HG03196 (cell line): ENCODE measurements at regions not wholly inside any gene's neighbourhood (a gene's known extent, or its start where the extent isn't known, plus 50 kb on each side); places are given as distances from the start of the nearest gene placed in this dataset.
"Not testable (repeated sequence)": the region's sequence is repeated elsewhere in the genome, so short reads cannot be mapped to it uniquely, and the experiment has no call there.

ENCODE experiments used
- ATAC-seq: cut with Tn5 transposase; IDR thresholded peaks from one replicate; pipeline ENCODE4 v1.9.1; 2021; ENCODE audit not compliant: unreplicated experiment

DNA sequence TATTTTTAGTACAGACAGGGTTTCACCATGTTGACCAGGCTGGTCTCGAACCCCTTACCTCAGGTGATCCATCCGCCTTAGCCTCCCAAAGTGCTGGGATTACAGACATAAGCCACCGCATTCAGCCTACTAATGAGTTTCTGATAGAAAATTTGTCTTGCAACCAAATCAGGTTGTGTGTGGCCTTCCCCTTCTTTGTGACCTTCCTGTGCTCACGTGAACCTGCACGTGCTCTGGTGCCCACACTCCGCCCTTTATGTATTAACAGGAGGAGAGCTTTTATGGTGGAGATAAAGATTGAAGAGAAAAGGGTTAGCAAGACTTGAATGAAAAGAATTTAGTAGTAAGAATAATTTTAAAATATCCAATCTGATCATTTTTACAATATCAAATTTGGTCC lies 343.5 kb upstream of the TMEM132C start:
- ATAC-seq: no peak

GRCh38 chr12:127925971-127926370 lies 341.0 kb upstream of the TMEM132C start:
- ATAC-seq: no peak

DNA sequence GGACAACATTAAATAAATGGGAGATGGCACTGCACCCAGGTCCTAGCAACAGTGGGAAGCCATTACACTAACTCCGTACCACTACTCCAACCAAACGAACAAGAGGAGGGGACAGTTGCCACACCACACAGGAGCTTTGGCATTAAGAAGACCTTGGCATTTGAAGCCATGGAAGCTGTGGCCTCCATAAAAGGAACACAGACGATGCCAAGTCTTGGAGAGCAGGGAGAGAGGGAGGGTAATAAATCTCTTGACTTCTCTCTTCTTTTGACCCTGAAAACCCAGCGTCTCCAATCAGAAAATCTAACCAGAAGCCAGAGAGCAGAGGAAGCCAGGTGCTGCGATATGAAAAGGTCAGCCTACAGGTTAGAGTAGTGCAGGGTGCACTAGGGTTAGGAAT lies 338.8 kb upstream of the TMEM132C start:
- no peak for ATAC-seq

DNA sequence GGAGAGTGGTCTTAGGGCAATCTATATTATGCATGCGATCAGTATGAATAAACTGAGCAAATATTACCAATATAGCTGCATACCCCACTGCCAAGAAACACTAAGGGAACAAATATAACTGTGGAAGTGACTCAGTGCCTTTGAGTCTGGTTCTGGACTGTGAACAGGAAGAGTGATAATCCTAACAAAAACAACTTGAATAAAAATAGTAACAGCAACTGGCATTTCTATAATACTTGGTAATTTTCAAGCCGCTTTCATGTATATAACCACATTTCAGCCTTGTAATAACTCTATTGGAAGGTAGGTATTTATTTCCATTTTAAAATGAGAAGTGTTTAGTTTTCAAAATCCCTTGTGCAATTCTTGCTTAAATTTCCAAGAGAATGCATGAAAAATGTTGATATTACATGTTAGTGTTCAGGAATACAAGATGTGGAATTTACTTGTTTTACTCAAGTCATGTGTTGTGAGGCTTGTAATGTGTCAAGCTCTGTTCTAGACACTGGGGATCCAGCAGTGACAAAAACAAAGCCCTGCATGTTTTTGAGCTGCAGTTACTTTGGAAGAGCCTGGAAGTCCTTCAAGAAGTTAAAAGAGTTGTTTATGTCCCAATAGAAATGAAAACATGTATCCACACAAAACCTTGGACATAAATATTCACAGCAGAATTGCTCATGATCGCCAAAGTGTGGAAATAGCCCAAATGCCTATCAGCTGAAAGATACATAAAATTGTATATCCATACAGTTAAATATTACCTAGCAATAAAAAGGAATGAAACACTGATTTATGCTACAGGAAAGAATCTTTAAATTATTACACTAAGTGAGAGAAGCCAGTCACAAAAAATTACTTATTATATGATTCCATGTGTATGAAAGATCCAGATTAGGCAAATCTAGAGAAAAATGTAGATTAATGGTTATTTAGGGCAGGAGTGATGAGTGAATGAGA lies 338.1 kb upstream of the TMEM132C start:
- ATAC-seq: no peak

DNA sequence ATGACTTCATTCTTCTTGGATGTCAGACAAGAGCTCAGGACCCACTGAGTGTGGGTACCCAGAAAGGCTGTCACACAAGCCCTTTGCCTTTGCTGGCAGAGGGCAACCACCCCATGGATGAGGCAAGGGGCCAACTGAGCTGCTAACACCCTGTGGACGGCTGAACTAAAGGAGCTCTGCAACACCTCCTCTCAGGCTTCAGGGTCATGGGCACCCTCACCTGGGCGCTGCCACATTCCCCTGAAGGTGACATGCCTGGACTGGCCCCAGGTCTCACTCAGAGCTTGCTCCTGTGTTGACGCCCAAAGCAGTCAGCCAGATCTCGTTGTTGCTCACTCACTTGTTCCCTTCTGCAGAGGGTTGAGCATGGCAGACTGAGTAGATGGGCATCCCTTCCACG lies 336.8 kb upstream of the TMEM132C start:
- no peak for ATAC-seq

GRCh38 chr12:127934409-127934808 lies 332.6 kb upstream of the TMEM132C start:
- ATAC-seq: no peak

DNA sequence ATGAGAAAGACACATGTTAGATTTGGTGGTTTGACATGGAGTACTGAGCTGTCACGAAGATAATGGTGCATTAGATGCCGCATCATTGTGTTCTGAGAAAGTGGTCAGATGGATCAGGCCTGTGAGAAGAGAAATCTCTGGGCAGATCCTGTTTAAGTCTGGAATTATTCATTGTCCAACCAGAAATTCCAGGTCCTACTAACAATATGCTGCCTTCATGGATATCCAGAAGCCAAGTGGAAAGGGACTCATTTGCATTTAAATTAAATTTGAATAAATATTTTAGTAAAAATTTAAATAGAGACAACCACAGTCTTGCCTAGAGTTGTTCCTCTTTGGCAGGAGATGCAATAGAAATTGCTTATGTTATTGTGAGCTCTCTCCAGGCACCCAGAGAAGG lies 330.5 kb upstream of the TMEM132C start:
- ATAC-seq: no peak

GRCh38 chr12:127941332-127941731 lies 325.6 kb upstream of the TMEM132C start:
- ATAC-seq: no peak

DNA sequence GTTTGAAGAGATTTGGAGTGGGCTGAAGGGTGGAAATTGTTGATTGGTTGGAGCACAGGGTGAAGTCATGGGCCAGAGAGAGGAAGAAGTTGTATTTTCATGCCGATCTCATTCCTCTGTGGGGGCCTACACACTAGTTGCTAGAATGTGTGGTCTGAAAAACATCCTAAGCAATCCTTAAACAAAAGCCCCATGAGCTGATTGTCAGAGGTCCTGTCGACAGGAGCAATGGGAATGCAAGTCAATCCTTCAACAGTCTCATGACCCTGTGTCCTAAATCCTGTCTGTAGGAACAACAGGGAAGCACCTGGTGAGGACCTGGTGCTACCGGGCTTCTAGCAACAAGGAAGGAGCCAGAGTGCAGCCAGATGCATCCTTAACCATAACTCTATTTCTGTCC lies 324.0 kb upstream of the TMEM132C start:
- ATAC-seq: no peak

- no peak for ATAC-seq
These were observed 323.3 kb upstream of the TMEM132C start for GRCh38 chr12:127943481-127944210.

DNA sequence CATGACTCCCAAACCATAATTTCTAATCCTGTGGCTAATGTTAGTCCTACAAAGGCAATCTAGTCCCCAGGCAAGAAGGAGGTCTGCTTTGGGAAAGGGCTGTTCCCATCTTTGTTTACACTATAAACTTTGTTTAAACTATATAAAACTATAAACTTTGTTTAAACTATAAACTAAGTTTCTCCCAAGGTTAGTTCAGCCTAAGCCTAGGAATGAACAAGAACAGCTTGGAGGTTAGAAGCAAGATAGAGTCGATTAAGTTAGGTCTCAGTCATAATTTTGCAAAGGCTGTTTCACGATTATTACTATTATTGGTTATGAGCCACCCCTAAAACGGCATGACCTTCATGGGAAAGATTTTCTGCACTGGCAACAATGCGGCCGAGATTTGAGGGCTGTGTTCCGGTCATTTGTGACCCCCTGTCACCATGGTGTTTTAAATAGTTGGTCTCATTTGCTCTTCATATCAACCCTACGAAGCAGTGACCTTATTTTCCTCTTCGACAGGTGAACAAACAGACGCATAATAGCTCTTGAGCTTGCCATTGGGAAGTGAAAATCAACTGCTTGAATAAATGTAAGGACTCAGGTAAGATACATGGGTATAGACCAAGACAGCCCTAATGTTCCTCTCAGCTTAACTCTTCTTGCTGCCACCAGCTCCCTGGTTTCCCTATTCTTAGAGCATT lies 322.6 kb upstream of the TMEM132C start:
- no peak for ATAC-seq

DNA sequence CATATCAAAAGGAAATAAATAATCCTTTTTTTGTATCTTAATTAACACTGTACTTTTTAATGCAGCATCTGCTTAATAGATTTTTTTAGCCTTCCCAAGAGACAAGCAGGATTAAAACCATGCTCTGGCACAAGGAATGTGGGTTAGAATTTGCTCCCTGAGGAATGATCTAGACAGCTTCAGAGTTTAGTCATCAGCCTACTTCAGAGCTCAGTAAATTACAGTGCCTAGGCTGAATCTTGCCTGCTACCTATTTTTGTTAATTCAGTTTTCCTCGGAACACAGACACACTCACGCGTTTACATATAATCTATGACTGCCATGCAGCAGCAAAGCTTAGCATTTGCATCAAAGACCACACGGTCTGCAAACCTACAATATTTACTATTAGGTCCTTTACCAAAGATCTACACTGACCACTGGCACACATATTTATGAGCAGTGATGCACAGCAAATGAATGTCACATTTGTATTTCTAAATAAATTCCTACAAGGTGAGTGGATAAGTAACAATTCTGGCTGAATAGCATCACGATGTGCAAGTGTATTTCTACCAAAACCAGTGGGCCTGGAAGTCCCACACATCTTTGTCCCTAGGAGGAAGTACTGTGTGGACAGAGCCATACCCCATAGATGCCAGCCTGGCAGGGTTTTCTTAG lies 309.8 kb upstream of the TMEM132C start:
- ATAC-seq: no peak

DNA sequence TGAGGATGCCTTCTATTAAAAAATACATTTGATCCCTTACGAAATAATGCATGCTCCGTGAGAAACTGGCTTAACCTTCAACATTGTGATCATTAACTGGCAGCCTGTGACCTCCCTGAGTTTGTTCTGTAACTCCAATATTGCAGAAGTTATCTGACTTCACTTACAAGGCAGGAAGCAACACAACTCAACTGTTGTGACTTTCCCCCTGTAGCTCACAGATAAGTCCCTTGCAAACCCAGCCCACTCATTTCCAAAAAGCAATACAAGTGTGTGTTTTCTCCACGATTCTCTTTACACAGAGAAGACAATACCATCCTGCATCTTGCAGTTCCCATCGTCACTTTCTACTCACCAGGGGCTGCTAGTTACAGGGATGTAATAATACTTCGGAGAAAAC lies 304.7 kb upstream of the TMEM132C start:
- ATAC-seq: no peak

- no peak for ATAC-seq
These were observed 303.0 kb upstream of the TMEM132C start for GRCh38 chr12:127963933-127964332.

DNA sequence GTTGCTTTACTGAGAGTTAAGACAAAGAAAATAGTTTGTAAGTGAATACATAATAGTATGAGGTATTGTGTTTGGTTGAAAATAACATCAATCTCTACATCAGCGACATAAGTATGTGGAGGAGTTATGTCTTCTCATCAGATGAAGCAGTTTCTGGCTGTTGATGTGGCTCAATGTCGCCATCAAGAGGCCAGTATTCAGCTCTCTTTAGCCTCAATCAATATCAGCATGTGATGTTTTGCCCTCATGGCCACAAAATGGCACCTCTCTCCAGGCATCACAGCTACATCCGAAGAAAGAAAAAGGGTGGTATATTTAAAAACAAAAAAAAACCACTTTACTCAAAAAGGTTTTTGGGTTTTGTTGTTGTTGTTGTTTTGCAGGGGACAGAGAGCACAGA lies 302.3 kb upstream of the TMEM132C start:
- ATAC-seq: no peak

DNA sequence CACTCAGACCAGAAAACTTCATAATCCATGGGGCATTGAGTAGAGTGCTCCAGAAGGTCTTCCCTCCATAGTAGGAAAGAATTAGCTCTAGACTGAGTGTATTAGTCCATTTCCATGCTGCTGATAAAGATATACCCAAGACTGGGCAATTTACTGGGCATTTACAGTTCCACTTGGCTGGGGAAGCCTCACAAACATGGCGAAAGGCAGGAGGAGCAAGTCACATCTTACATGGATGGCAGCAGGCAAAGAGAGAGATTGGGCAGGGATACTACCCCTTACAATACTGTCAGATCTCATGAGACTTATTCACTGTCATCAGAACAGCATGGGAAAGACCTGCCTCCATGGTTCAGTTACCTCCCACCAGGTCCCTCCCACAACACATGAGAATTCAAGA lies 300.6 kb upstream of the TMEM132C start:
- no peak for ATAC-seq

DNA sequence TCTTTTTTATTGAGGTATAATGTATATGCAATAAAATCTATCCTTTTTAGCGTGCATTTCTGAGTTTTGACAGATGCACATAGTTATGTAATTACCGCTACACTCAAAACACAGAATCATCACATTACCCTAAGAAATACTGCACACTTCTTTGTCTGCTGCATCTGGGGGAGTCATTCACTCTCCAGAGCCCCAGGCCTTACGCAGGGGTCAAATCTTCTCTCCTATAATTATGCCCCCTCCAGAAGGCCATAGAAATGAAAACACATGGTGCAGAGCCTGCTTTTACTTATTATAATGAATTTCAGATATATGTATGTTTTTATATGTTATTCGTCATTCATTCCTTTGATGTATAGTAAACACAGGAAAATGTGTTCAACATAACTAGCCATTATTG lies 296.5 kb upstream of the TMEM132C start:
- ATAC-seq: no peak

GRCh38 chr12:127980585-127980984 lies 286.4 kb upstream of the TMEM132C start:
- ATAC-seq: no peak

DNA sequence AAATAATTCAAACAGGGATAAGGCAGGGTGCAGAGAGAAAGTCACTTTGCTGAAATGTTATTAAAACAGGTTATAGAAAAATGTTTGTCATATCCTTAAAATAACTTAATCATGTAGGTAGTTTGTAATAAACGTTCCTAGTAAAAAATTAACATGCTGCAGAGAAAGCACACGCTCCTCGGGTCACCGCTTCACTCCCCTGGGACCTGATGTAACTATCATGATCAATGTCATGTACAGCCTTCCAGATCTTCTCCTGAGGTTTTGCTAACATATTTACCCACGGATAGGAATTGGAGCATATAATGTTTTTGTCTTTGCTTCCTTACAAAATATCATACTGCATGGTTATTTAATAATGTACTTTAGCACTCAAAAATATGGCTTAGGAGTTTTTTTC lies 285.1 kb upstream of the TMEM132C start:
- ATAC-seq: no peak

DNA sequence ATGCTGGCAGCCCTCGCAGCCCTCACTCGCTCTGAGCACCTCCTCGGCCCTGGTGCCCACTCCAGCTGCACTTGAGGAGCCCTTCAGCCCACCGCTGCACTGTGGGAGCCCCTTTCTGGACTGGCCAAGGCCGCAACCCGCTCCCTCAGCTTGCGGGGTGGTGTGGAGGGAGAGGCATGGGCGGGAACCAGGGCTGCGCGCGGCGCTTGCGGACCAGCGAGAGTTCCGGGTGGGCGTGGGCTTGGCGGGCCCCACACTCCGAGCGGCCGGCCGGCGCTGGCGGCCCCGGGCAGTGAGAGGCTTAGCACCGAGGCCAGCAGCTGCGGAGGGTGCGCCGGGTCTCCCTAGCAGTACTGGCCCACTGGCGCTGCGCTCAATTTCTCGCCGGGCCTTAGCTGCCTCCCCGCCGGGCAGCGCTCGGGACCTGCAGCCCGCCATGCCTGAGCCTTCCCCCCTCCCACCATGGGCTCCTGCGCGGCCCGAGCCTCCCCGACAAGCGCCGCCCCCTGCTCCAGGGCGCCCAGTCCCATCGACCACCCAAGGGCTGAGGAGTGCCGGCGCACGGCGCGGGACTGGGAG lies 283.7 kb upstream of the TMEM132C start:
- not testable (repeated sequence) for ATAC-seq
